Endothelial cell of umbilical vein (primary cell): ENCODE measurements at regions not wholly inside any gene's neighbourhood (a gene's known extent, or its start where the extent isn't known, plus 50 kb on each side); places are given as distances from the start of the nearest gene placed in this dataset.
A peak's percentile ranks its signal among the peaks of the same experiment; 100 is the strongest.

Experiments
- BruUV-seq: library from RNA; stranded (reverse); fragments of 400-500 nt; replicated peaks from 2 replicates; lab custom pipeline; 2021; lab: Mats Ljungman, UMichigan
- CTCF ChIA-PET: fragments of 300-600, 350-600 bp; sonication (Branson Sonifier 250); formaldehyde crosslinking; loops from one replicate; lab custom pipeline; 2021; ENCODE audit warnings: antibody characterized with exemption, inconsistent platforms; lab: Charles Lee
- POLR2A ChIA-PET: fragments of 300-600, 350-600 bp; sonication (Branson Sonifier 250); formaldehyde crosslinking; loops from one replicate; lab custom pipeline; 2021; ENCODE audit warnings: antibody characterized with exemption, inconsistent platforms; lab: Charles Lee
- DNase-seq: peaks from one replicate; pipeline ENCODE4 v3.0.0-alpha.2; 2011; ENCODE audit warnings: low read depth, low spot score
- FAIRE-seq: peaks from 2 replicates; lab custom pipeline; 2011; peaks lifted over from hg19 to GRCh38; lab: Jason Lieb, UNC
- H2AFZ ChIP-seq: 2 replicates; pipeline ENCODE4 v1.6.0; 2012; ENCODE audit warnings: low read depth, low read length, control low read depth, inconsistent platforms
- H3K27ac ChIP-seq: 2 replicates; pipeline ENCODE4 v1.5.1; 2011; ENCODE audit warnings: low read depth, mild to moderate bottlenecking, control low read depth, low read length, moderate library complexity; ENCODE audit not compliant: insufficient read depth
- H3K27me3 ChIP-seq, 2 experiments: 2 replicates each; pipeline versions ENCODE4 v1.6.0 to v1.6.1; 2011; ENCODE audit warnings: low read length in 2 of 2, mixed read lengths in 1 of 2; ENCODE audit not compliant: control insufficient read depth in 2 of 2, insufficient read depth in 2 of 2
- H3K36me3 ChIP-seq, 2 experiments: 2 replicates in 1 of 2; 3 replicates in 1 of 2; pipeline ENCODE4 v1.5.1; 2011; ENCODE audit warnings: low read length in 2 of 2, mild to moderate bottlenecking in 1 of 2, moderate library complexity in 1 of 2; ENCODE audit not compliant: control insufficient read depth in 2 of 2, insufficient read depth in 2 of 2; ENCODE audit errors: extremely low read depth in 1 of 2
- H3K4me1 ChIP-seq: 3 replicates; pipeline ENCODE4 v1.5.1; 2011; ENCODE audit warnings: mild to moderate bottlenecking, low read length; ENCODE audit not compliant: control insufficient read depth, insufficient read depth; ENCODE audit errors: extremely low read depth
- H3K4me2 ChIP-seq: 2 replicates; pipeline ENCODE4 v1.6.1; 2011; ENCODE audit warnings: low read length, control low read depth, mixed read lengths; ENCODE audit not compliant: insufficient read depth
- H3K4me3 ChIP-seq, 3 experiments: fragments of 200-600 bp in 1 of 3; sonication (generic), shearing (Covaris generic) in 1 of 3; replicated peaks in 1 of 3; 2 replicates each; pipeline ENCODE4 v1.5.1; 2011 to 2016; ENCODE audit warnings: control low read depth in 3 of 3, low read length in 3 of 3, mild to moderate bottlenecking in 2 of 3, inconsistent platforms in 1 of 3, low read depth in 1 of 3, moderate library complexity in 1 of 3; ENCODE audit not compliant: insufficient read depth in 1 of 3
- H3K79me2 ChIP-seq: 2 replicates; pipeline ENCODE4 v1.6.0; 2012; ENCODE audit warnings: low read length, inconsistent platforms; ENCODE audit not compliant: control insufficient read depth, insufficient read depth
- H3K9ac ChIP-seq: replicated peaks from 2 replicates; pipeline ENCODE3; 2011; ENCODE audit warnings: low read length, control low read depth; ENCODE audit not compliant: insufficient read depth; ENCODE audit errors: extremely low read depth
- H3K9me1 ChIP-seq: replicated peaks from 3 replicates; pipeline ENCODE4 v1.6.0; 2011; ENCODE audit warnings: mild to moderate bottlenecking, low read length; ENCODE audit not compliant: control insufficient read depth, insufficient read depth; ENCODE audit errors: extremely low read depth
- H3K9me3 ChIP-seq: replicated peaks from 2 replicates; pipeline ENCODE4 v1.5.1; 2012; ENCODE audit warnings: low read length, inconsistent platforms; ENCODE audit not compliant: control insufficient read depth, insufficient read depth
- H4K20me1 ChIP-seq: replicated peaks from 2 replicates; pipeline ENCODE3; 2011; ENCODE audit warnings: mild to moderate bottlenecking, low read length; ENCODE audit not compliant: control insufficient read depth, insufficient read depth; ENCODE audit errors: extremely low read depth
- CTCF ChIP-seq, 2 donors: IDR thresholded peaks; 1 replicate in 1 of 2; 2 replicates in 1 of 2; pipeline ENCODE4 v1.5.1; 2011; ENCODE audit warnings: low read length in 2 of 2, mild to moderate bottlenecking in 2 of 2, moderate library complexity in 2 of 2, control low read depth in 1 of 2, inconsistent platforms in 1 of 2, low read depth in 1 of 2; ENCODE audit not compliant: insufficient read depth in 1 of 2; ENCODE audit errors: extremely low read depth in 1 of 2
- EZH2 ChIP-seq: IDR thresholded peaks from 2 replicates; pipeline ENCODE4 v1.6.1; 2012; ENCODE audit warnings: borderline replicate concordance, low read depth, mild to moderate bottlenecking, moderate library complexity, low read length, inconsistent platforms; ENCODE audit not compliant: severe bottlenecking
- FOS ChIP-seq: IDR thresholded peaks from 2 replicates; pipeline ENCODE4 v1.6.1; 2011; ENCODE audit warnings: mild to moderate bottlenecking, low read length, moderate library complexity, borderline replicate concordance; ENCODE audit not compliant: insufficient read depth
- GATA2 ChIP-seq: IDR thresholded peaks from 2 replicates; pipeline ENCODE4 v1.7.0; 2011; ENCODE audit warnings: low read depth, mild to moderate bottlenecking, moderate library complexity, mixed read lengths, low read length; ENCODE audit not compliant: insufficient read length, insufficient read depth
- JUN ChIP-seq: IDR thresholded peaks from 2 replicates; pipeline ENCODE4 v1.6.1; 2011; ENCODE audit warnings: borderline replicate concordance, low read depth; ENCODE audit not compliant: insufficient read length, insufficient read depth
- MYC ChIP-seq: IDR thresholded peaks from one replicate; pipeline ENCODE4 v1.6.1; 2011; ENCODE audit warnings: mild to moderate bottlenecking, low read depth, low read length
- POLR2A ChIP-seq: IDR thresholded peaks from 2 replicates; pipeline ENCODE4 v1.6.1; 2012; ENCODE audit warnings: low read depth, mild to moderate bottlenecking, control low read depth, low read length
- POLR2AphosphoS5 ChIP-seq: IDR thresholded peaks from 2 replicates; pipeline ENCODE4 v1.6.1; 2012; ENCODE audit warnings: low read depth, mild to moderate bottlenecking, control low read depth, low read length, moderate library complexity; ENCODE audit not compliant: insufficient read depth
- dilution Hi-C: fragments of 300-500 bp; cut with MboI; formaldehyde crosslinking; loops from one replicate; pipeline ENCODE4 v1.15.0; 2019; ENCODE audit warnings: low sequenced_read_pairs; ENCODE audit not compliant: extremely low pct_ligation_motif_present
- intact Hi-C: fragments of 100-400 bp; cut with micrococcal nuclease; formaldehyde crosslinking; loops from one replicate; pipeline ENCODE4 v1.10.0; 2022
- TF ChIP-seq, protein P1 (sequence below): IDR thresholded peaks from 2 replicates; pipeline ENCODE4 v1.6.1; 2011; ENCODE audit not compliant: insufficient read depth, insufficient read length

GRCh38 chr18:28594034-28594433, 417.1 kb upstream of the CDH2 start:
- intact Hi-C loops (no loop called here), dilution Hi-C loops (no loop called here)
- H3K79me2 ChIP-seq: no peaks in the 10 kb centered on the region
- H3K9me3 ChIP-seq: no peaks in the 10 kb centered on the region
- H3K9me1 ChIP-seq: no peaks in the 10 kb centered on the region
- FAIRE-seq: no peak
- H3K27ac ChIP-seq: no peak overlapping the region
- BruUV-seq: no TSS peak
- no peak overlapping the region for H2AFZ ChIP-seq
- TF ChIP-seq FOS: peak; percentile 62
- TF ChIP-seq EZH2: no peak
- TF ChIP-seq GATA2: peak; percentile 61
- H3K4me3 ChIP-seq: no peak overlapping the region
- DNase-seq: no peak
- H3K4me1 ChIP-seq: no peaks in the 10 kb centered on the region
- ChIA-PET CTCF (no interaction called here), POLR2A (no interaction called here)
- H3K4me2 ChIP-seq: no peak overlapping the region
- H3K36me3 ChIP-seq: no peaks in the 10 kb centered on the region
- no peaks in the 10 kb centered on the region for H3K27me3 ChIP-seq
- no peaks in the 10 kb centered on the region for H4K20me1 ChIP-seq
- H3K9ac ChIP-seq: no peak overlapping the region

DNA sequence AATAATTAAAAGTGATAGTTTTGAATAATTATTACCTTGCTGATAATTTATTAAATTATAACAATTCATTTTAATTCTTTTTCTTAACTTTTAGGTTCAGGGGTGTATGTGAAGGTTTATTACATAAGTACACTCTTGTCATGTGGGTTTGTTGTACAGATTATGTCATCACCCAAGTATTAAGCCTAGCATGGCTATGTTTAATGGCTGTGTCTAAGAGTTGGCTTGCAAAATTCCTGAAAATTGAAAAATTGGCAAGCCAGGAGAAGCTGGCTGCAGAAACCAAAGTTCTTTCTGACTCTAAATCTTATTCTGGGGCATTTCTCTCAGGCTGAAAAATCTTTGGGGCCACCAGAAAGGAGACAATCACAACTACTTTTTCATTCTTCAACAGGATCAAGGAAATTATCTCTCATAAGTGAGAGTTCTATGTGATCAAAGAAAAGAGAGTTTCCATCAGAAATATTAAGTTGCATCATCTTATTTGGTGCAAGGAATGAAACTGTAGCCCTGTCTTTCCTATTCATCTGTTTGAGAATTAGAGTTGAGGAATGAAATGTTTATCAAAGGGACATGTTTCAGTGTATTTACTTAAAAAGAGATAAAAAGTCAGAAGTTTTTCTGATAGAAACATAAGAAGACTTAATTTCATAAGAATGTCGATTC, 412.1 kb upstream of the CDH2 start:
- H2AFZ ChIP-seq: no peak overlapping the region
- dilution Hi-C loops: no loop called here

More for the DNA sequence above, 412.1 kb upstream of the CDH2 start:
- H3K27me3 ChIP-seq: no peaks in the 10 kb centered on the region
- no TSS peak for BruUV-seq
- intact Hi-C loops: no loop called here
- H4K20me1 ChIP-seq: no peaks in the 10 kb centered on the region
- DNase-seq: no peak
- no peaks in the 10 kb centered on the region for H3K9me1 ChIP-seq
- no peak overlapping the region for H3K4me2 ChIP-seq
- H3K4me1 ChIP-seq: no peaks in the 10 kb centered on the region
- POLR2A ChIA-PET: no interaction called here
- no peaks in the 10 kb centered on the region for H3K9me3 ChIP-seq
- H3K4me3 ChIP-seq: no peak overlapping the region
- FAIRE-seq: no peak
- H3K9ac ChIP-seq: no peak overlapping the region
- H3K27ac ChIP-seq: no peak overlapping the region
- H3K36me3 ChIP-seq: no peaks in the 10 kb centered on the region
- TF ChIP-seq POLR2A: no peak
- TF ChIP-seq EZH2: no peak
- TF ChIP-seq JUN: no peak
- TF ChIP-seq GATA2: no peak
- TF ChIP-seq POLR2AphosphoS5: no peak
- TF ChIP-seq FOS: no peak
- no peak for TF ChIP-seq MYC
- TF ChIP-seq, protein P1, sequence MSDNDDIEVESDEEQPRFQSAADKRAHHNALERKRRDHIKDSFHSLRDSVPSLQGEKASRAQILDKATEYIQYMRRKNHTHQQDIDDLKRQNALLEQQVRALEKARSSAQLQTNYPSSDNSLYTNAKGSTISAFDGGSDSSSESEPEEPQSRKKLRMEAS: no peak
- TF ChIP-seq CTCF (IDR thresholded peaks at IDR 0.05; ENCODE audit: extremely low read depth in 1 of 2, insufficient read depth in 1 of 2, low read depth in 1 of 2, low read length in 2 of 2): no peak
- CTCF ChIA-PET: no interaction called here
- no peaks in the 10 kb centered on the region for H3K79me2 ChIP-seq
